SIG-M5 treated with dmso at 0.1 percent for 504 hours (cell line): ENCODE measurements at regions not wholly inside any gene's neighbourhood (a gene's known extent, or its start where the extent isn't known, plus 50 kb on each side); places are given as distances from the start of the nearest gene placed in this dataset.

Source experiments
- DNase-seq: peaks from one replicate; lab custom pipeline; 2025; ENCODE audit not compliant: unreplicated experiment; lab: John Stamatoyannopoulos, UW

GRCh38 chr6:134866563-134866962, 83.3 kb downstream of the ALDH8A1 start:
- no peak for DNase-seq

GRCh38 chr6:134864558-134864957, 85.3 kb downstream of the ALDH8A1 start:
- DNase-seq = no peak

DNA sequence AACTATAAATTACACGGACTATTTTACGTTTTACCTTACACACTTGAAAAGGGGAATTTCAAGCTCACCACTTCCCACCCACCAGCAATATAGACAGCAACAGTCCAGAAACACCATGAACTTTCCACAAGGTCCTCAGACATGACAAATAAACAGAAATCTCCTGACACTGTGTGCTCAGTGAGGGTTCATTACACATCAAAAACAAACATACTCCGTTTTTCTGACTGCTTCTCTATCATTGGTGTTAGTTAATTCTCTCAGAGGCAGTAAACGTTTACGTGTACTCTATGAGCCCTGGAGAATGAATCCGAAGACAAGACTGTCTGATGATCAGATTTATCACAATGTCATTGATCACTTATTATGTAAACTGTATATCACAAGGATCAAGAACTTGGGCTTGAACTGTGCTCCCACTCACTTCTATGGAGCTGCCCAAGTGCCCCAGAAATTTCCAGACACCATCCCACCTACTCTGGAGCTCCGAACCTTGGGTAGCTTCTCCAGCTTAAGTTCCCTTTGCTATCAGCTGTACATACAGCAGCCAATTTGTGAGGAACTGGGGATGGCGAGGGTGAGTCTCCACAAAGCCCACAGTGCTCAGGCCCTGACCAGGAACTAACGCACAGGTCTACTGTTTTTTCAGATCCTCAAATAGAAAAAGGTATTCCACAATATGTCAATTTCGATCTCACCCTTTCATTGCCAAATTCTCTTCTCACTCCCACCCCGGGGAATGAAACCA, 86.0 kb downstream of the ALDH8A1 start:
- DNase-seq = no peak

- no peak for DNase-seq
Observed at GRCh38 chr6:134854366-134854765, 95.5 kb downstream of the ALDH8A1 start.

- no peak for DNase-seq
Observed at GRCh38 chr6:134853111-134854055, 96.5 kb downstream of the ALDH8A1 start.

- no peak for DNase-seq
Observed at GRCh38 chr6:134851548-134851947, 98.4 kb downstream of the ALDH8A1 start.

DNA sequence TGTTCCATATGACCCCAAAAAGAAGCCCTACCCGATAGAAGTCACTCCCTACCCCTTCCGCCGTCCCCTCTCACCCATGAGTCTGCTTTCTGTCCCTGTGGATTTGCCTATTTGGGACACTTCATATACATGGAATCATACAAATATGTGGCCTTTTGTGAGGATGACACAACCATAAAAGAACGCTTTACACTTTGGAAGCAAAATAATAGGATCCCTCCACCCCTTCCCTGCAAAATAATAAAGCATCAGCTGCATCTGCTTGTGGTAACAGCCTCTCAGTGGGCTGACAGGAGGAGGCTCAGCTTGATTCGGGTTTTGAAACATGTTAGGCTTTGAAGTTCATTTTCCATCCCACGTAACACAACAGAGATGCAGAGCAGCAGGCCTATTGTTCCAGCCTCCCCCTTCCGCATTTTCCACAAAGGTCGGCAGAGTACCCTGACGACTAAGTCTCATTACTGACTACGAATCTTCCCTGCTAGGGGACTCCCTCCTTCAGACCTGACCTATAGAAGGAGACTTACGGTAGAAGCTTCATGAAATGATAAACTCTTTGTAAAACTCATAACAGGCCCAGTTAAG, 99.1 kb downstream of the ALDH8A1 start:
- no peak for DNase-seq

- no peak for DNase-seq
Observed at GRCh38 chr6:134849920-134850447, 99.9 kb downstream of the ALDH8A1 start.

GRCh38 chr6:134848076-134848475, 101.8 kb downstream of the ALDH8A1 start:
- no peak for DNase-seq

DNA sequence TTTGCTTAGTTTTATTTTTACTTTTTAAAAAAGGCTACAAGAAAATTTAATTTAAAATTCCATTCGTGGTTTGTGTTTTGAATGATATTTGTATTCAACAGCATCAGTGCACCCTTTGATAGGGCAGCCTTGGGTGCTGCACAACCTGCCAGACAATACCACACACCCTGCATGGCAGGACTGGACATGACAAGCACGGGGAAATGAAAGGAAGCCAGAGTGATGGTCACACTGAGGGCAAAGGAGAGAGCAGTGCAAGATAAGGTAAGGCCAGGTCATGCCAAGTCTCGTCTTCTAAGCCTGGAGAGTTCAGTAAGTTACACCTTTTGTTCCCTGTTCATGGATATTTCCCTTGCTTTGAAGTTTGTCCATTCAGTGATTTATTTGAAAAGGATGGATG, 103.0 kb downstream of the ALDH8A1 start:
- DNase-seq = no peak

- no peak for DNase-seq
Observed at GRCh38 chr6:134846031-134846430, 103.9 kb downstream of the ALDH8A1 start.

DNA sequence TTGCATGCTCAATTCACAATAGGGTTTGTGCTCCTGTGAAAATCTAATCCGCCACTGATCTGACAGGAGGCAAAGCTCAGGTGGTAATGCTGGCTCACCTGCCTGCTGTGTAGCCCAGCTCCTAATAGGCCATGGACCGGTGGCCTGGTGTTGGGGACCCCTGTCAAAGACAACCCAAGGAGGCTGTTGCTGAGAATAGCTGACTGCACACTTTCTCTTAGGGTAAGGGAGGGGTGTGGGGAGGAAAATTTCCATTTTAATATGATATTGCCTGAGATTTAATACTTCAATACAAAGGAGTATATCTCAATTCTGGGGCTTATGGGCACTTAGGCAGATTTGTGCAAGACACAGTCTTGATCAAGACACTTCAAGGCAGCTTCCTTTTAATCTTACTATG, 105.8 kb downstream of the ALDH8A1 start:
- no peak for DNase-seq

DNA sequence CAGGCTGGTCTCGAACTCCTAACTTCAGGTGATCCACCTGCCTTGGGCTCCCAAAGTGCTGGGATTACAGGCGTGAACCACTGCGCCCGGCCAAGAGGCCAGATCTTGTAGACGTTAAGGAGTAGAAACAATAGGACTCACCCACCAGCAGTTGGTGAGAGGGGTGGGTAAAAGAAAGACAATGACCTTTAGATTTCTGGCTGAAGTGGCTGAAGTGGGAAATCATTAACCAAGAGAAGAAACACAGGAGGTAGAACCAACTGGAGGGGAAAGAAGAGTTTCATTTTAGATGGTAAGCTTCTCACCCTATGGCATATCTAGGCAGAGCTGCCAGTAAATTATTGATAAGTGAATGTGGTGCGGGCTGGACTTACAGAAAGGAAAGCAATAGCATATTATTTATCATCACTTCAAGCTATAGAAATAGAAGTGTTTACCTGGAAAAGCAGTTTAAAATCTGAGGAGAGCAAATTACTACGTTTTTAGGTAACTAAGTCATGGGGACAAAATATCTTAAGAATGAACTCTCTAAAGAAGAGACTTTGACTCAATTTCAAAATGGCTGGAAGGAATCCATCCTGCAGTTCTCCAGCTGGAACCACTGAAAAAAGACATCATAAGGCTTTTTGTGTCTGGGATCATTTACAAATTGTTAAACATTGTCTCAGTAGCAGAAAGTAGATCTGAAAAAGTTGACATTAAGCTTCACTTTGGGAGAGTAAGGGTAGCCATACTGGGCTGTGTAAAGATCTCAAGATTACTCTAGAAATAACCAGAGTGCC, 109.6 kb downstream of the ALDH8A1 start:
- no peak for DNase-seq

GRCh38 chr6:134835993-134836392, 113.9 kb downstream of the ALDH8A1 start:
- no peak for DNase-seq

GRCh38 chr6:134830940-134831339, 119.0 kb downstream of the ALDH8A1 start:
- DNase-seq = no peak

GRCh38 chr6:134830194-134830593, 119.7 kb downstream of the ALDH8A1 start:
- no peak for DNase-seq

GRCh38 chr6:134828641-134829040, 121.3 kb downstream of the ALDH8A1 start:
- no peak for DNase-seq

- DNase-seq = no peak
Observed at GRCh38 chr6:134826889-134827737, 122.8 kb downstream of the ALDH8A1 start.

- DNase-seq = no peak
Observed at GRCh38 chr6:134823710-134824034, 126.2 kb downstream of the ALDH8A1 start.
